ENCODE measurements at regions not wholly inside any gene's neighbourhood (a gene's known extent, or its start where the extent isn't known, plus 50 kb on each side); places are given as distances from the start of the nearest gene placed in this dataset.
"Not testable (repeated sequence)": the region's sequence is repeated elsewhere in the genome, so short reads cannot be mapped to it uniquely, and the experiment has no call there.

DNA sequence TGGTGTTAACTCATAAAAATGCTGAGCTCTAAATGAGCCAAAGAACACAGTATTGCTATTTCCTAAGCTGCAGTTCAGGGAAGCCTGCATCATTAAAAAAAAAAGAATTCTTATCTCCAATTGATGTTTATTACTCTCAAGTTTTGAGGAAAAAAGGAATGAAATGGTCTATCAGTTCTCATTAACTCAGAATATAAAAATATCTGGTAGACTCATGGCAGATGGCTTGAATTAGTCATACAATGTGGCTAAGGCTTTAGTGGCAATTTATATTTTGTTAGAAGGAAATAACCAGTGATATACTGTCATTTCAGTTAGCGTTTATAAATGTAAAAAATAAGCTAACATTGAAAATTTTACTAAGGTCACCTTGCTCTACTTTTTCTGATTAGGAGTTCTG is 1403.4 kb upstream of the C9orf72 start:
- DNase-seq, result no peak

- DNase-seq, result no peak
These were observed 1407.8 kb upstream of the C9orf72 start for GRCh38 chr9:28981129-28981528.

- no peak for DNase-seq
These were observed 1408.4 kb upstream of the C9orf72 start for GRCh38 chr9:28981711-28982110.

DNA sequence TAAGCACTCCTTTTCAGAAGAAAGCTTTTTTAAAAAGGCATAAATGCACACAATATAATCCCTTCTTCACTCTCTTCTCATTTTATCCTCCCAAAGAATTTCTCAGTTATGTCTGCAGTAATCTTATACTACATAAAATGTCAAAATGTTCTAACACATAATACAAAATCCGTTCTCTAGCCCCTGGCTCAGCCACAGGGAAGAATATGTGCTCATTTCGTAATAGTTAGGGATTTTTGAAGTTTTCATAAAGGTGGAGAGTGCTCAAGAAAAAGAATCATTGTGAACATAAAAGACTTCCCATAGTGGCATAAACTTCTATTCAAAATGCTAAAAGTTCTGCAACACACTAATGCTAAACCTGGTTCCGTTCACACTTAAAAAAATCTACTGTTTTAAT is 1410.7 kb upstream of the C9orf72 start:
- no peak for DNase-seq

GRCh38 chr9:28990009-28990408 is 1416.7 kb upstream of the C9orf72 start:
- DNase-seq, result not testable (repeated sequence)

GRCh38 chr9:28999057-28999456 is 1425.8 kb upstream of the C9orf72 start:
- no peak for DNase-seq

GRCh38 chr9:28999806-29000205 is 1426.5 kb upstream of the C9orf72 start:
- no peak for DNase-seq

DNA sequence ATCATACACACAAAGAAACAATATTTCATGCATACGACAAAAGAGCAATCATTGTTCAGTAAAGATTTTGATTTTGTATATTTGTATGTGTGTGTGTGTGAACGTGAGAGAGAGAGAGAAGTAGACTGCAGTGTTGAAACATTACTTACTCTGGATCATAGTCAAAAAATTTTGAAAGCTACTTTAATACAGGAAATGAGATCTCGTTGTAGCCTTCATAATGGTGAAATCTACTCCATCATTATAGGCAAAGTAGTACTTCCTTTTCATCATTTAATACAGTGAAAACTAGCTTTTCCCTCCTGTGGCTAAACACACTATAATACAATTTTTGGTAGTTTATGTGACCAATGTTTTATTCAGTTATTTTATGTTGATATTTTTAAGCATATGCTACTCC is 1427.7 kb upstream of the C9orf72 start:
- DNase-seq, result no peak

- no peak for DNase-seq
These were observed 1431.7 kb upstream of the C9orf72 start for GRCh38 chr9:29004988-29005387.

DNA sequence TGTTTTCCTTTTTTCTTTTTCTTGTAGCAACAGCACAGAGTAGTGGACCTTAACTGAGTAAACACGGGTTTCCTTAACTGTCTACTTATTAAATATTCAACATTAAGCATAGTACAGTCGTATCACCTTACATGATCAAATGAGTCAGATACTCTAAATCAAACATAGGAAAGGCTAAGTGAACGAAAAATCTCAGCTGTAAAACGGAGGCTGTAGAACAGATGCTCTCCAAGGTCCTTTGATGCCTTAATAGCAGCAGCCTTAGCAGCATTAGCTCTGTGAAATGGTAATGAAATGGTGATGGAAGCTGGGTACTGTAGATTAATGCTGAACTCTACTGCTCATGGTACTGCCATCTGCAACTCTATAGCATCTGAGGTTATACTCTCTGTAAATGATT is 1433.3 kb upstream of the C9orf72 start:
- DNase-seq, result no peak

- no peak for DNase-seq
These were observed 1439.6 kb upstream of the C9orf72 start for GRCh38 chr9:29012911-29013310.

DNA sequence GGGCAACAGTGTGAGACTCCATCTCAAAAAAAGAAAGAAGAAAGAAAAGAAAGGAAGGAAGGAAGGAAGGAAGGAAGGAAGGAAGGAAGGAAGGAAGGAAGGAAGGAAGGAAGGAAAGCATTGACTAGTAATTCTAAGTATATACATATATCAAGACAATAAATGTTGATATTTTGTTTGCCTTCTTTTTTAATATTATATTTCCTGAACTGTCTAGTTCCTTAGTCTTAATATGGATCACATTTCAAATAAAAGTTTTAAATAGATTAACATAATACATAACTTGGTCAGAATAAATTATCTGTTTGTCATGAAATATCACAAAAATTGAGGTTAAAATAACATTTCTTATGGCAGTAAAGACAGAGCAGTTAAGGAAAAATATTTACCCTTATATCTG is 1448.4 kb upstream of the C9orf72 start:
- no peak for DNase-seq

- DNase-seq, result no peak
These were observed 1465.1 kb upstream of the C9orf72 start for GRCh38 chr9:29038332-29038731.

DNA sequence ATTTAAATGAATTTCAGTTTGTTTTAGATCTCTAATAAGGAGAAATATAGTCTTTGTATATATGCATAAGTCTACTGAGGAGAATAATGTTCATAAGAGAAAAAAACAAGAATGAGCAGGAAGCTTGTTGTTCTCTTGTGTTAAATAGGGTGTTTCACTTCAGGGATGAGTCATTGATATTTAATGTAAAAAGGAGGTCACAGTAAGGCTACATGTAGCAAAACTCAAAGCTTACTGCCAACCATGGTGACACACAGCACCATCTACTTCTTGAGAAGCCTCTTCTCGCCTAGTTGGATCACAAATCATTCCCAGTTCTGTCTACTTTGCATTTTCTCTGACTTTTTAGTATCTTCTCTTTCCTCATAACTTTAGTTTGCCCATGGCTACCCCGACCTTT is 1466.0 kb upstream of the C9orf72 start:
- DNase-seq, result no peak

DNA sequence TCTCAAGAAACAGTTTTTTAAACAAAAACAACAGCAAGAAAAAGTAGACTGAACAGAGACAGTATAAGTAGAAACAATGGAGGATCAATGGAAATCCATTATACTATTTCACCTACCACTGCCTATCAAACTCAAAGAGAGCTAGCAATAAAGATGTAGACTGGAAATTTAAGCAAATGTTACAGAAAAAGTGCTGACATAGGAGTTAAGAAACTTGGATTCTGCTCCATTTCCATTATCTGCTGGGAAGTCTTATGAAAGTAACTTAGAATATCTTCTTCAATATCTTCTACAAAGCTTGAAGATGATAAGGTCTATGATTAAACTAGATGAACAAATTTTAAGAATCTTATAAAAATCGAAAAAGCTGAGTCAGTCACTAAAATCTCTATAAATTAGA is 1469.8 kb upstream of the C9orf72 start:
- no peak for DNase-seq

GRCh38 chr9:29044959-29045358 is 1471.7 kb upstream of the C9orf72 start:
- no peak for DNase-seq

DNA sequence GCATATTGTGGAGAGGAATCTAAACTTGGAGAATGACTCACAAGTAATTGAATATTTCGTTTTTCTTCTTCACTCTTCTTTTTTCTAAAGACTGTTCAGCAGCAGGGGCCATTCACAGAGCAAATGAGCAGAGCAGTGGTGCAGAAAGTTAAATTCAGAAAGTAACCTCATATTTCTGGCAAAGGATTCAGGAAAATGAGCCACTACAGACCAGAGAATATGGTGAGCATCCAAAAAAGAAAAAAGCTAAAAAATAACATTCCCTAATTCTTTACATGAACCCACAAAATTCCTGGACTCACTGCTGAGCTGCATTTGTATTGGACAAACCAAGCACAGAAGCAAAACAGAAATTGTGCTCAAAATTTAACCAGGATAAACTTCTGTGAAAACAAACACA is 1486.8 kb upstream of the C9orf72 start:
- no peak for DNase-seq

DNA sequence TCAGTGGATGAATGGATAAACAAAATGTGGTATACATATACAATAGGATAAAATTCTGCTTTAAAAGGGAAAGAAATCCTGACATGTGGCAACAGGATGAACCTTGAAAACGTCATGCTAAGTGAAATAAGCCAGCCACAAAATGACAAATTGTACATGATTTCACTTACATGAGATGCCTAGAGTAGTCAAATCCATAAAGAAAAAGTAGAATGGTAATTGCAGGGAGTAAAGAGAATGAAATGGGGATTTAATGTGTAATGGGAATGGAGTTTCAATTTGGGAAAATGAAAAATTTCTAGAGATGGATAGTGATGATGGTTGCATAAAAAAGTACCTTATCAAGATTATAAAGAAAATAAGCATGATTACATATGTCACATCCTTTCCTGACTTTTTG is 1489.2 kb upstream of the C9orf72 start:
- DNase-seq, result no peak

DNA sequence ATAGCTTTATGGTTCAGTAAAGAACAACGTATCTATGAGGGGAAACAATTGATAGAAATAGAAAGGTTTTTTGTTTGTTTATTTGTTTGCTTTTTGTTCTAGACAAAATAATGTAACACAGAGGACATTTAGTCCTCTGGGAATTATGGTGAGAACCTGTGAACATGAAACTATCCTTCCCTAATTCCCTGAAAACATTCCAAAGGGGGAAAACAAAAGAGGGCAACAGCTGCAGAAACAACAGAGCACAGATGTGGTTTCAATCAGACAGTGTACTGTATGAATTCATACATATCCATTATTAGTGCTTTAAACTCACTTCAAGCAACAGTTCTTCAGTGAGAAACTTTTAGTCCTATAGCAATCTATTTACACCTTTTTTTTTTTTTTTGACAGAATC is 1489.8 kb upstream of the C9orf72 start:
- no peak for DNase-seq

DNA sequence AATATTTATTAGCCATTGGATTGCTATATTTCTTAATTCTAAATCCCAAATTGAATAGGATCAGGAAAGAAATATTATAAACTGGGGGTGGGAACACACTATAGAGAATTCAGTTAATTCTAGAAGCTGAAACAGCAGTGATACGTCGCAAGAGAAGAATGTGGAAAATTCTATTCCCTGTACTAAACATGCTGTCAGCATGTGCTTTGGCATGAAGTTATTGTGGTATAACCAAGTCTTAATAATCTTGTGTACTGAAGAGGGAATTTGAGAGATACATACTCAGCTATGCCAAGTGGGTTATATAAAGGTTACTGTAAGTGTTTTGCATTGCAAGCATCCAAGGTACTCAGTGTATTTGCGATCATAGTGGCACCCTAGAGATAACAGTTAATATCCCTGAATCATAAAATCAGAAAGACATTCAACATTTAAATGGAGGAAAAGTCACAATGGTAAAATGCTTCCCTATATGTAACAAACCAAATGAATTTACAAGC is 1492.9 kb upstream of the C9orf72 start:
- no peak for DNase-seq

DNA sequence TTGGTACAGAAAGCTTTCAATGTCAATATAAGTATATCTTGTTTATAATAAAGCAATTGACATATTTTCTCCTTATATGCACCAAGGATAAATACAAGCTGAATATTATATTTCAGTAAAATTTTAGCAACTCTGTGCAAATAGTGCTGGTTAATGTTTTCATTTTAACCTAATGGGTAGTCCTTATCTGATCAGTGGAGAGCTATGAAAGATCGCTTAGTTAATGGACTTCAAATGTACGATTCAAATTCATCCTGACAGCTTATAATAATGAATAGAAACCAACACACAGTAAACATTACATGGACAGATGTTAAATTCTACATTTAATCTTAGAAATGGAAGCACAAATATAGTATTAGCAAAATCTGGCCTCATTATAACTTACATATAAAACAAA is 1495.2 kb upstream of the C9orf72 start:
- no peak for DNase-seq

DNA sequence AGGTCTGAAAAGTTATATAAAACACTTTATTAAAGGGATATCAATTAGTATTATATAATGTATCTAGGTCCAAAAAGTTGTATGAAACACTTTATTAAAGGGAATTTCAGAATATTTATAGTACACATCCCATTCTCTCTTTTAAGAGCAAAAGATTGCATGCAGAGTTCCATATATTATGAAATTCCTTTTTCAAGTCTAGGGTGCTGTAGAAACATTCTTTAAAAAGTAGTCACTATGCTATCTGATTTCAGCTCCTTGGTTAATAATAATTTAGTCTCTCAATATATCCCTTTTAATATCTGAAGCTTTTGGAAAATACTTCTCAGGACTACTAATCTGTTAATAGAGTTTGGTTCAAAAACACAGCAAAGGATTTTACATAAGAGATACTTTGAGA is 1496.1 kb upstream of the C9orf72 start:
- no peak for DNase-seq

- DNase-seq, result peak in 1 of 51 donors; percentile 12
These were observed 1504.9 kb upstream of the C9orf72 start for GRCh38 chr9:29078063-29078666.

GRCh38 chr9:29100762-29101161 is 1527.5 kb upstream of the C9orf72 start:
- no peak for DNase-seq
